GM23338 (cell line): ENCODE measurements at regions not wholly inside any gene's neighbourhood (a gene's known extent, or its start where the extent isn't known, plus 50 kb on each side); places are given as distances from the start of the nearest gene placed in this dataset.

ENCODE experiments used
- ATAC-seq: fragments of 200-7000 bp; cut with Tn5 transposase; 3 replicates; pipeline ENCODE4 v1.9.1; 2020
- DNase-seq: peaks from one replicate; pipeline ENCODE4 v3.0.0-alpha.2; 2015; ENCODE audit warnings: low spot score
- H2AFZ ChIP-seq: fragments of 200-600 bp; sonication (generic); 2 replicates; pipeline ENCODE4 v1.8.0; 2016; ENCODE audit warnings: antibody characterized with exemption, mild to moderate bottlenecking, moderate library complexity
- H3F3A ChIP-seq: fragments of 200-600 bp; sonication (generic); replicated peaks from 2 replicates; pipeline ENCODE4 v1.8.0; 2017; ENCODE audit warnings: antibody characterized with exemption, mixed run types, low read depth
- H3K27ac ChIP-seq: fragments of 200-600 bp; sonication (generic); 2 replicates; pipeline ENCODE4 v1.6.1; 2016; ENCODE audit warnings: low read depth
- H3K27me3 ChIP-seq: fragments of 200-600 bp; sonication (generic); 2 replicates; pipeline ENCODE4 v1.8.0; 2016; ENCODE audit warnings: mild to moderate bottlenecking, mixed run types, moderate library complexity; ENCODE audit not compliant: insufficient read depth
- H3K36me3 ChIP-seq: fragments of 200-600 bp; sonication (generic); 2 replicates; pipeline ENCODE4 v1.8.0; 2016; ENCODE audit warnings: mild to moderate bottlenecking; ENCODE audit not compliant: insufficient read depth
- H3K4me1 ChIP-seq: fragments of 200-600 bp; sonication (generic); 2 replicates; pipeline ENCODE4 v1.8.0; 2016; ENCODE audit warnings: mild to moderate bottlenecking, moderate library complexity; ENCODE audit not compliant: insufficient read depth
- H3K4me2 ChIP-seq: fragments of 200-600 bp; sonication (generic); 2 replicates; pipeline ENCODE4 v1.7.1; 2017; ENCODE audit warnings: mixed run types
- H3K4me3 ChIP-seq: fragments of 200-600 bp; sonication (generic); 2 replicates; pipeline ENCODE4 v1.6.1; 2016; ENCODE audit warnings: mixed run types
- H3K79me2 ChIP-seq: fragments of 200-600 bp; sonication (generic); replicated peaks from 2 replicates; pipeline ENCODE4 v1.8.0; 2017; ENCODE audit warnings: mild to moderate bottlenecking; ENCODE audit not compliant: insufficient read depth
- H3K9me2 ChIP-seq: fragments of 200-600 bp; sonication (generic); 2 replicates; pipeline ENCODE4 v1.8.0; 2017; ENCODE audit not compliant: insufficient read depth
- H4K20me1 ChIP-seq: fragments of 200-600 bp; sonication (generic); replicated peaks from 2 replicates; pipeline ENCODE4 v1.8.0; 2017; ENCODE audit warnings: mild to moderate bottlenecking; ENCODE audit not compliant: insufficient read depth
- H3K27ac Mint-ChIP-seq: 2 replicates; pipeline ENCODE4 v1.8.0; 2020; ENCODE audit warnings: inconsistent platforms, mild to moderate bottlenecking, moderate library complexity, mixed read lengths
- H3K27me3 Mint-ChIP-seq: 3 replicates; pipeline ENCODE4 v1.8.0; 2022; ENCODE audit warnings: low read depth, mild to moderate bottlenecking, moderate library complexity, mixed read lengths, inconsistent platforms; ENCODE audit not compliant: insufficient read depth, poor library complexity
- H3K36me3 Mint-ChIP-seq: 3 replicates; pipeline ENCODE4 v1.8.0; 2021; ENCODE audit warnings: low read depth, mild to moderate bottlenecking, inconsistent platforms, moderate library complexity, mixed read lengths
- H3K4me1 Mint-ChIP-seq: 3 replicates; pipeline ENCODE4 v1.8.0; 2020; ENCODE audit warnings: mild to moderate bottlenecking, inconsistent platforms, mixed read lengths
- H3K4me3 Mint-ChIP-seq: 3 replicates; pipeline ENCODE4 v1.8.0; 2021; ENCODE audit warnings: moderate library complexity, mild to moderate bottlenecking, inconsistent platforms, mixed read lengths
- H3K9me3 Mint-ChIP-seq: 3 replicates; pipeline ENCODE4 v1.8.0; 2020; ENCODE audit warnings: moderate library complexity, mild to moderate bottlenecking, inconsistent platforms, mixed read lengths
- CREB1 ChIP-seq: fragments of 250-450 bp; sonication (Bioruptor Pico); IDR thresholded peaks from 2 replicates; pipeline ENCODE4 v1.5.0; 2020; ENCODE audit warnings: low read depth, mild to moderate bottlenecking, moderate library complexity
- CTCF ChIP-seq, 2 experiments: fragments of 200-600 bp in 1 of 2; sonication (generic) in 1 of 2; conservative IDR thresholded peaks; 2 replicates each; pipeline versions ENCODE4 v1.5.1 to v1.6.1; 2016 to 2017; ENCODE audit warnings: antibody characterized with exemption in 2 of 2, low read depth in 2 of 2, mild to moderate bottlenecking in 2 of 2, moderate library complexity in 1 of 2
- ETS1 ChIP-seq: IDR thresholded peaks from 2 replicates; pipeline ENCODE4 v1.6.1; 2016; ENCODE audit warnings: antibody characterized with exemption
- EZH2 ChIP-seq: fragments of 200-600 bp; sonication (generic); IDR thresholded peaks from one replicate; pipeline ENCODE4 v1.8.0; 2017; ENCODE audit warnings: antibody characterized with exemption, mild to moderate bottlenecking, low read depth; ENCODE audit not compliant: unreplicated experiment
- EZH2phosphoT487 ChIP-seq: fragments of 200-600 bp; sonication (generic); IDR thresholded peaks from one replicate; pipeline ENCODE4 v1.8.1; 2018; ENCODE audit warnings: antibody characterized with exemption; ENCODE audit not compliant: unreplicated experiment
- JUNB ChIP-seq: IDR thresholded peaks from one replicate; pipeline ENCODE4 v1.6.1; 2016; ENCODE audit warnings: antibody characterized with exemption; ENCODE audit not compliant: unreplicated experiment
- NANOG ChIP-seq: IDR thresholded peaks from 2 replicates; pipeline ENCODE4 v1.6.1; 2016; ENCODE audit warnings: antibody characterized with exemption, borderline replicate concordance
- POLR2AphosphoS5 ChIP-seq: IDR thresholded peaks from 2 replicates; pipeline ENCODE4 v1.6.1; 2016; ENCODE audit warnings: antibody characterized with exemption, low read depth
- REST ChIP-seq: IDR thresholded peaks from one replicate; pipeline ENCODE4 v1.6.1; 2018; ENCODE audit warnings: antibody characterized with exemption; ENCODE audit not compliant: unreplicated experiment
- STAT1 ChIP-seq: IDR thresholded peaks from one replicate; pipeline ENCODE4 v1.6.1; 2016; ENCODE audit warnings: antibody characterized with exemption; ENCODE audit not compliant: unreplicated experiment
- ZNF114 ChIP-seq: fragments of 250-450 bp; sonication (Bioruptor Pico); IDR thresholded peaks from 2 replicates; pipeline ENCODE4 v1.5.0; 2020; ENCODE audit warnings: mild to moderate bottlenecking, moderate library complexity
- ZNF331 ChIP-seq: fragments of 250-450 bp; sonication (Bioruptor Pico); IDR thresholded peaks from 2 replicates; pipeline ENCODE4 v1.5.0; 2020; ENCODE audit warnings: low read depth, mild to moderate bottlenecking, moderate library complexity
- ZNF462 ChIP-seq: fragments of 250-450 bp; sonication (Bioruptor Pico); IDR thresholded peaks from 2 replicates; pipeline ENCODE4 v1.5.0; 2020; ENCODE audit warnings: mild to moderate bottlenecking, moderate library complexity

GRCh38 chr9:136606687-136607333 lies 55.9 kb upstream of the EGFL7 start:
- Histone ChIP-seq H3K9me2 (no peaks in the 10 kb centered on the region), H2AFZ (no peak overlapping the region), H3K27ac (no peak overlapping the region), H4K20me1 (no peaks in the 10 kb centered on the region), H3K4me2 (no peak overlapping the region), H3K36me3 (no peaks in the 10 kb centered on the region), H3K4me1 (peaks cover 4% of the 10 kb centered on the region; the same call in 1 of the 2 replicates), H3F3A (no peaks in the 10 kb centered on the region), H3K4me3 (no peak overlapping the region), H3K27me3 (no peaks in the 10 kb centered on the region), H3K79me2 (no peaks in the 10 kb centered on the region)
- DNase-seq (no peak), ATAC-seq (no peak)
- H3K4me3 Mint-ChIP-seq: no peak overlapping the region
- peaks cover 17% of the 10 kb centered on the region for H3K27me3 Mint-ChIP-seq
- H3K27ac Mint-ChIP-seq: no peak overlapping the region
- H3K4me1 Mint-ChIP-seq: peaks cover 29% of the 10 kb centered on the region
- no peaks in the 10 kb centered on the region; the same call in 2 of the 3 replicates for H3K36me3 Mint-ChIP-seq
- TF ChIP-seq STAT1 (no peak), POLR2AphosphoS5 (no peak), ZNF462 (no peak), EZH2phosphoT487 (no peak), CREB1 (CRISPR knock-in tag) (no peak), NANOG (no peak), ETS1 (no peak), REST (no peak), JUNB (no peak), CTCF (conservative IDR thresholded peaks at IDR 0.05; ENCODE audit: low read depth in 2 of 2) (no peak), ZNF331 (CRISPR knock-in tag) (no peak), EZH2 (no peak), ZNF114 (CRISPR knock-in tag) (no peak)
- no peaks in the 10 kb centered on the region; the same call in 2 of the 3 replicates for H3K9me3 Mint-ChIP-seq
